ENCODE measurements at regions not wholly inside any gene's neighbourhood (a gene's known extent, or its start where the extent isn't known, plus 50 kb on each side); places are given as distances from the start of the nearest gene placed in this dataset.
"Not testable (repeated sequence)": the region's sequence is repeated elsewhere in the genome, so short reads cannot be mapped to it uniquely, and the experiment has no call there.

DNA sequence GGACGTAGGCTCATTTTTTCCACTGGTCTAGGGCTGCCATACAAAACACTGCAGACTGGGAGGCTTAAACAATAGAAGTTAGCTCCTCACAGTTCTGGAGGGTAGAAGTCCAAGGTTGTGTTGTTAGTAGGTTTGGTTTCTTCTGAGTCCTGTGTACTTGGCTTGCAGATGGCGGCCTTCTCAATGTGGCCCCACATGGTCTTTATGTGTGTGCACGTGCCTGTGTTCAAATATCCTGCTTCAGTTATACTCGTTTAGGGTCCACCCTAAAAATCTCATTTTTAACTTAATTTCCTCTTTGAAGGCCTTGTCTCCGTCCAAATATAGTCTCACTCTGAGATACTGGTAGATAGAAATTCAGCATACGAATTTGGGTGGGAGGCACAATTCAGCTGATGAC is 542.4 kb downstream of the HAPSTR1 start:
- no peaks in the 10 kb centered on the region for H3K36me3 ChIP-seq (ENCODE audit: control insufficient read depth, low read length)
- H3K4me1 ChIP-seq (ENCODE audit: control insufficient read depth, low read length), result no peaks in the 10 kb centered on the region

GRCh38 chr16:9635150-9635720 is 543.8 kb downstream of the HAPSTR1 start:
- H3K27me3 ChIP-seq (ENCODE audit: control insufficient read depth, low read length); H3K4me2 ChIP-seq (ENCODE audit: low read length); H3K4me1 ChIP-seq (ENCODE audit: control insufficient read depth, low read length); H3K4me3 ChIP-seq (ENCODE audit: low read length); H4K20me1 ChIP-seq (ENCODE audit: control insufficient read depth, insufficient read depth, low read depth, low read length); H3K27ac ChIP-seq (ENCODE audit: low read depth, low read length); H3F3A ChIP-seq (ENCODE audit: control insufficient read depth, insufficient read depth); H3K36me3 ChIP-seq (ENCODE audit: control insufficient read depth, low read length); H3K9me2 ChIP-seq (replicated peaks; ENCODE audit: control insufficient read depth, low read length); H3K79me2 ChIP-seq (ENCODE audit: control insufficient read depth, low read length); H3K9me3 ChIP-seq (ENCODE audit: control insufficient read depth, insufficient read depth, low read length): not testable (repeated sequence)

More for the DNA sequence above, 542.4 kb downstream of the HAPSTR1 start:
- no peak overlapping the region for H3K4me2 ChIP-seq (ENCODE audit: low read length)
- H3K9me2 ChIP-seq (replicated peaks; ENCODE audit: control insufficient read depth, low read length), result no peaks in the 10 kb centered on the region
- TF ChIP-seq, protein P1, sequence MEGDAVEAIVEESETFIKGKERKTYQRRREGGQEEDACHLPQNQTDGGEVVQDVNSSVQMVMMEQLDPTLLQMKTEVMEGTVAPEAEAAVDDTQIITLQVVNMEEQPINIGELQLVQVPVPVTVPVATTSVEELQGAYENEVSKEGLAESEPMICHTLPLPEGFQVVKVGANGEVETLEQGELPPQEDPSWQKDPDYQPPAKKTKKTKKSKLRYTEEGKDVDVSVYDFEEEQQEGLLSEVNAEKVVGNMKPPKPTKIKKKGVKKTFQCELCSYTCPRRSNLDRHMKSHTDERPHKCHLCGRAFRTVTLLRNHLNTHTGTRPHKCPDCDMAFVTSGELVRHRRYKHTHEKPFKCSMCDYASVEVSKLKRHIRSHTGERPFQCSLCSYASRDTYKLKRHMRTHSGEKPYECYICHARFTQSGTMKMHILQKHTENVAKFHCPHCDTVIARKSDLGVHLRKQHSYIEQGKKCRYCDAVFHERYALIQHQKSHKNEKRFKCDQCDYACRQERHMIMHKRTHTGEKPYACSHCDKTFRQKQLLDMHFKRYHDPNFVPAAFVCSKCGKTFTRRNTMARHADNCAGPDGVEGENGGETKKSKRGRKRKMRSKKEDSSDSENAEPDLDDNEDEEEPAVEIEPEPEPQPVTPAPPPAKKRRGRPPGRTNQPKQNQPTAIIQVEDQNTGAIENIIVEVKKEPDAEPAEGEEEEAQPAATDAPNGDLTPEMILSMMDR (IDR thresholded peaks at IDR 0.05; ENCODE audit: low read depth, low read length, poor library complexity, severe bottlenecking), result no peak
- TF ChIP-seq EZH2phosphoT487 (IDR thresholded peaks at IDR 0.05; ENCODE audit: borderline replicate concordance, low read length), result no peak
- H3K27me3 ChIP-seq (ENCODE audit: control insufficient read depth, low read length), result no peaks in the 10 kb centered on the region
- H3F3A ChIP-seq (ENCODE audit: control insufficient read depth, insufficient read depth), result no peaks in the 10 kb centered on the region
- no peak overlapping the region for H3K27ac ChIP-seq (ENCODE audit: low read depth, low read length)
- H4K20me1 ChIP-seq (ENCODE audit: control insufficient read depth, insufficient read depth, low read depth, low read length), result no peaks in the 10 kb centered on the region
- no peaks in the 10 kb centered on the region for H3K9me3 ChIP-seq (ENCODE audit: control insufficient read depth, insufficient read depth, low read length)
- H3K4me3 ChIP-seq (ENCODE audit: low read length), result no peak overlapping the region
- H3K79me2 ChIP-seq (ENCODE audit: control insufficient read depth, low read length), result no peaks in the 10 kb centered on the region

DNA sequence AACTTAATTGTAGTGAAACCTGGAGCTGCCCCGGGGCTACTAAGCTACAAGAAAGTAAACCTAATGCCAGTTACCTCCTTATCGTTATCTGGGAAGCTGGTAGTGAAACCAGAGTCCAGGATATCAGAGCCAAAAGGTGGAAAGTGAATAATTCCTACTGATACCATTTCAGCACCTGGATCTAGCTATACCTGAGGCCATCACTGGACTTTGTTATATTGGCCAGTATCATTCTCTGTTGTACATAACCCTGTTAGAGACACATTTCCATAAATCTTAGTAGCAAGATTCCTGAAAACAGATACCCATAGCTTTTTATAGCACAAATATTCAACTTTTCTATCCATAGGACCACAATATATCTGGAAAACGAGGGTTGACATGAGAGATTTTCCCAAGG is 538.0 kb downstream of the GRIN2A start:
- Histone ChIP-seq H3K4me2 (ENCODE audit: low read length) (no peak overlapping the region), H3K9me2 (replicated peaks; ENCODE audit: control insufficient read depth, low read length) (no peaks in the 10 kb centered on the region), H3K4me3 (ENCODE audit: low read length) (no peak overlapping the region), H3K9me3 (ENCODE audit: control insufficient read depth, insufficient read depth, low read length) (no peaks in the 10 kb centered on the region), H3K36me3 (ENCODE audit: control insufficient read depth, low read length) (no peaks in the 10 kb centered on the region), H3K79me2 (ENCODE audit: control insufficient read depth, low read length) (no peaks in the 10 kb centered on the region), H3K4me1 (ENCODE audit: control insufficient read depth, low read length) (no peaks in the 10 kb centered on the region), H3F3A (ENCODE audit: control insufficient read depth, insufficient read depth) (no peaks in the 10 kb centered on the region), H3K27me3 (ENCODE audit: control insufficient read depth, low read length) (no peaks in the 10 kb centered on the region), H4K20me1 (ENCODE audit: control insufficient read depth, insufficient read depth, low read depth, low read length) (no peaks in the 10 kb centered on the region), H3K27ac (ENCODE audit: low read depth, low read length) (no peak overlapping the region)
- no peak for TF ChIP-seq EZH2phosphoT487 (IDR thresholded peaks at IDR 0.05; ENCODE audit: borderline replicate concordance, low read length)
- TF ChIP-seq, protein P1 (IDR thresholded peaks at IDR 0.05; ENCODE audit: low read depth, low read length, poor library complexity, severe bottlenecking), result no peak

DNA sequence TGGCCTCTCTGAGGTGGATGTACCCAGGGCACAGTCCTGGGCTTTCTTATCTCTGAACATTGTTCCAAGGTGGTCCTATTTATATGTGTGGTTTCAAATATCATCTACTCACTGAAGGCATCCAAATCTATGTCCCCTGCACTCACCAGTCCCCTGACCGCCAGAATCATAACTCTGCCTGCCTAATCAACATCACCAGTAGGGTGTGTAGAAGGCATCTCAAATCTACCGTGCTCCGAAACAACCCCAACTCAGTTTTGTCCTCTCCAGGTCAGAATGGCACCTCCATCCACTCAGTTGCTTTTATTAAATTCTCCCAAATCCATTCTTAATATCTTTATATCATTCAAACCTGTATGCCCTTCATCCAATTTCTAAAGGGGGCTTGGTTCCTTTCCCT is 536.3 kb downstream of the GRIN2A start:
- no peaks in the 10 kb centered on the region for H3K9me2 ChIP-seq (replicated peaks; ENCODE audit: control insufficient read depth, low read length)
- H3K4me3 ChIP-seq (ENCODE audit: low read length), result no peak overlapping the region
- H3K36me3 ChIP-seq (ENCODE audit: control insufficient read depth, low read length), result no peaks in the 10 kb centered on the region
- TF ChIP-seq EZH2phosphoT487 (IDR thresholded peaks at IDR 0.05; ENCODE audit: borderline replicate concordance, low read length), result no peak
- TF ChIP-seq, protein P1 (IDR thresholded peaks at IDR 0.05; ENCODE audit: low read depth, low read length, poor library complexity, severe bottlenecking), result no peak
- H3K79me2 ChIP-seq (ENCODE audit: control insufficient read depth, low read length), result no peaks in the 10 kb centered on the region
- H3K4me1 ChIP-seq (ENCODE audit: control insufficient read depth, low read length), result no peaks in the 10 kb centered on the region
- H3K27me3 ChIP-seq (ENCODE audit: control insufficient read depth, low read length), result no peaks in the 10 kb centered on the region
- no peaks in the 10 kb centered on the region for H3F3A ChIP-seq (ENCODE audit: control insufficient read depth, insufficient read depth)
- H4K20me1 ChIP-seq (ENCODE audit: control insufficient read depth, insufficient read depth, low read depth, low read length), result no peaks in the 10 kb centered on the region
- H3K4me2 ChIP-seq (ENCODE audit: low read length), result no peak overlapping the region
- no peak overlapping the region for H3K27ac ChIP-seq (ENCODE audit: low read depth, low read length)
- no peaks in the 10 kb centered on the region for H3K9me3 ChIP-seq (ENCODE audit: control insufficient read depth, insufficient read depth, low read length)

Data from DOHH2 (cell line).